TTC549 (cell line): ENCODE measurements at regions not wholly inside any gene's neighbourhood (a gene's known extent, or its start where the extent isn't known, plus 50 kb on each side); places are given as distances from the start of the nearest gene placed in this dataset.
"Not testable (repeated sequence)": the region's sequence is repeated elsewhere in the genome, so short reads cannot be mapped to it uniquely, and the experiment has no call there.

Source experiments
- FAIRE-seq: peaks from 2 replicates; lab custom pipeline; 2012; peaks lifted over from hg19 to GRCh38; lab: Jason Lieb, UNC

DNA sequence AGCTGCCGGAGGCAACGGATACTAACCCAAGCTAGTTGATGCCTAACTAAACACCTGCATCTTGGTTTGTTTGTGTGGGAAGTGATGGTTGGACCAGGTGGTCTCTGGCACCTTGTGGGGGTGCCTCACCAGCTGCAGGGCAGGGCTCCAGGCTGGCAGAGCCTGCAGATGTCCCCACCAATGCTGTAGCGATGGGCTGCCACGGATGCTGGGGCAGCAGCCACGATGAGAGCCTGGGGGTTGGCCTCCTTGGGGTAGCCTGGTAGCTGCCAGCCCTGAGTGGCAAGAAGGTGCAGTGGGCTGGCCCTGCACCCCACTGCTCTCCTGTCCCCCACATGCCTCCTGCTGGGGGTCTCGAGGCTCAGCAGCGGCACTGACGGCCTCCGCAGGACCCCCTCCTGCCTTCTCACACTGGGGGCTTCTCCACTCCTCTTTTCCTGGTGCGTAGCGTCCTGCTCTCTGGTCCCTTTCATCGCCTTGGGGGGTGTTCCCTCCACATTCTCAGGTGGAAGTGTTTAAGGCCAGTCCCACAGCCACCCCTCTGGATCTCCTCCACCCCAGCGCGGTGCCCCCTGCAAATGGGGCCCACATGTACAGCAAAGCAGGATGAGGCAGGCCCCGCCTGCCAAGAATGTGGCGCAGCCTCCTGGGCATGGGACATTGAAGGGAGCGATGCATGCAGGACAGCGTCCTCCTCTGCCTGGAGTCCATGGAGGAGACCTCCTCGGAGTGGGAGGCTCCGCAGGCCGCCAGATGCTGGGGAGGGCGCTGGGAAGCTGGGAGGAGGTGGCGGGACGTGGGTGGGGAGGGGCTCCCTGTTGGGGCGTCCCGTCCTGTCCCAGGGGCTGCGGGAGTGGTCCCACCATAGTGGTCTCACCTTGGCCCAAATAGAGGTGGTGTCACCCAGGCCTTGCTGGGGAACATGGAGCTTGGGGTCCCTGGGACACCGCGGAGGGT is 173.1 kb downstream of the ASB1 start:
- FAIRE-seq, result no peak

- no peak for FAIRE-seq
Measured at GRCh38 chr2:238600506-238601432, 174.0 kb downstream of the ASB1 start.

DNA sequence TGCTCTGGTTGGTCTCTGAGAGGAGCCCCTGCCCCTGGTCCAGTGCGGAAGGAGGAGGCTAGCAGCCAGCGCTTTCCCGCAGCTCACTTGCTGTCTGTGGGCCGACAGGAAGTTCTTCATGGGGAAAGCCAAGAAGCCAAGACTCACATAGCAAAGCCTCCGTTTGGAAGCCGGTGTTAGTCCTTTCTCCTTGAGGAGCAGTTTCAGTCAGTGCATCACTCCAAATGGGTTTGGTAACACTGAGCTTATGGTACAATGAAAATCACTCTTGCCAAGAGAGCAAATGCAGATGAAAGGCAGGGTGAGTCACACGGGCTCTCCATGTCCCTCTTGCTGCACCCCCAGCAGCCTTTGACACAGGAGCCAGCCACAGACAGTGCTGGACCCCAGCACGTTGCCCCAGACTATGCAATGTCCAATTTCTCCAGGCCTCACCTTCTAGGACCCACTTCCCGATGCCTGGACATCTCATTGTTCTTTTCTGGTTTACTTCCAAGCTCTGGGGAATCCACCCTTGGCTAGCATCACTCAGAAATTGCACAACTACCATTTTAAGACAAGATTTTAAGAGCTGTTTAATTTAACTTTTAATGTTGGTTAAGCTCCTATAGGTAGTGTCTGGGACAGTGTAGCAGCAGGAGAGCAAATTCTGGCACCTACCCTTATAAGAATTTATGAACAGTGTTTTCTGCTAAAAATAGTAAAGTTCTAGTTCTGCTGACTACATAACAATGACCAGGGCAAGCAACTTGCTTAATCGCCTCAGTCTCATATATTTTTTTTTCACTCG is 174.9 kb downstream of the ASB1 start:
- no peak for FAIRE-seq

DNA sequence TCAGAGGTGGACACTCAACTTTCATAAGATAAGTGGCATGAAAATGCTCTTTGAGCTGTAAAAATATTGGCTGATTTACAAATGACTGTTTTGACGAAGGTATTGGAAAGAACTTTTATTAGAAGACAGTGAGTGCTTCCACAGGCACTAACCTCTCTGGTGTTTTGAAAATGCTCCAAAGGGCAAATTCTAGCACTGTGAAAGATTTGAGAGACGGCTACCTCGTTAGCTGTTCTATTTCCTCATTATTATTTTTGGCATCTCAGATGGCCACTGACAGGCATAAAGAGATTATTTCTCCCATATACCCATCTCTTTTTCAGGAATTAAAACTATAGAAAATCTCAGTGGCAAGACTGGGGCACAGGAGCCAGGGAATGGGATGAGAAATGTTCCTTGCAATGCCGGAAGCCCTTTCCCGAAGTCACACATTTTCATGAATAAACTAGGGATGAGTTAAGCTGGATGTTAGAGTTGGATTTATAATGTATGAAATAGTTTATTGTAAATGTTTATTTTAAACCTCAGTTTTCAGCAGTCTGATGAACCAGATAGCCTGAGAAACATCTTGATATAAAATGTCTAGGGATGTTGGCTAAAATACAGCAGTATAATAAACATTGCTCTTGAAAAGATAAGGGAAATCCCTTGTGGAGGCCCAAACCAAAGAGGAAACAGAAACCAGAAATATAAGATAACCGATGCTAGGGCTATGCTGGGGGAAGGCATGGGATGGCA is 175.7 kb downstream of the ASB1 start:
- FAIRE-seq, result no peak

GRCh38 chr2:238603596-238603995 is 176.9 kb downstream of the ASB1 start:
- no peak for FAIRE-seq

DNA sequence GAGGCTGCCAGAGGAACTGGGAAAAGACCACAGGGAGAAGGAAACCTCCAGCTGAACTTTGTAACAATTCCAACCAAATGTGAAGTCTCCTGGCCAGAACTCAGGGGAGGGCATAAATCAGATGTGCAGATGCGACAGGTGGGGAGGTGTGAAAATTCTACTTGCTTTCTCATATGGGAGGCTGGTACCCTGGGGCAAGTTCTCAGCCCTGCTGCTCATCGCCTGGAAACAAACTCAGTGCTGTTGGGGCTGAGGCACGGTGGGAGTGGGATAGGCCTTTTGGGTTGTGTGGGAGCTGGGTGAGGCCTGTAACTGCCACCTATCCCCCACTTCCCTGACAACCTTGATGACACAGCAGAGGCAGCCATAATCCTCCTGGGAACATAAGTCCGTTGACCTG is 179.6 kb downstream of the ASB1 start:
- FAIRE-seq, result no peak

DNA sequence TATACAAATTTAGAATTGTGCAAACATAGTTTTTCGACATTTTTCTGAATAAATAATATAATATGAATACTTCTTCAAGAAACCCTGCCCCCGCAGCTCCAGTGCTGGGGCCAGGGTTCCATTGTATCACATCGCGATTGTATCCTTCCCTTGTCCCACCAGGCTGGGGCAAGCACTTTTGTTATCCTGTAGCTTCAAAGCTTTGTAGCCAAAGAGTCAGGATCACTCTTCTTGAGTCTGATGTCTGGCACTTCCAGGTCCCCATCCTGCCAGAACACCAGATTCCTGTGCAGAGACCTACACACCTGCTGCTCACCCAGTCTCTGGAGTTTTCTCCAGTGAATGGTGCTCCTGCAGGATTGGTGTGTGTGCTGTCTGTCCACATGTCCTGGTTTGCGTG is 186.9 kb downstream of the ASB1 start:
- no peak for FAIRE-seq

- no peak for FAIRE-seq
Measured at GRCh38 chr2:238614376-238614775, 187.6 kb downstream of the ASB1 start.

GRCh38 chr2:238615187-238615586 is 188.5 kb downstream of the ASB1 start:
- FAIRE-seq, result no peak

DNA sequence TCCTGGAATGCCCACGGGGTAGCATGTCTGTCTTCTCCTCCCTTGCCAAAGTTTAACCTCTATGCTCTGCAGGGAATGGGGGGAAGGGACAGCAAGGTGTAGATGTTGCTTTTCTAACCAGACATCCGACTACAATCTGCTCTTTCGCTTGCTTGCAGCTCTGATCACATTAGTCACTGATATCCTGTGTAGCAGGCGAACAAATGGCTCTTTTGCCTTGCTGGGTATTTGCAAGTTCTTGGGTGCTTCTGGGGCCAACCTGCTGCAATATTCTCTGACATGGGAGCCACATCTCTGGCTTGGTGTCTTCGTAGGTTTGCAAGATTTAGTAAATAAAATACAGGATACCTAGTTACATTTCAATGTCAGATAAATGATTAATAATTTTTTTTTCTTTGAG is 190.0 kb downstream of the ASB1 start:
- FAIRE-seq, result no peak

DNA sequence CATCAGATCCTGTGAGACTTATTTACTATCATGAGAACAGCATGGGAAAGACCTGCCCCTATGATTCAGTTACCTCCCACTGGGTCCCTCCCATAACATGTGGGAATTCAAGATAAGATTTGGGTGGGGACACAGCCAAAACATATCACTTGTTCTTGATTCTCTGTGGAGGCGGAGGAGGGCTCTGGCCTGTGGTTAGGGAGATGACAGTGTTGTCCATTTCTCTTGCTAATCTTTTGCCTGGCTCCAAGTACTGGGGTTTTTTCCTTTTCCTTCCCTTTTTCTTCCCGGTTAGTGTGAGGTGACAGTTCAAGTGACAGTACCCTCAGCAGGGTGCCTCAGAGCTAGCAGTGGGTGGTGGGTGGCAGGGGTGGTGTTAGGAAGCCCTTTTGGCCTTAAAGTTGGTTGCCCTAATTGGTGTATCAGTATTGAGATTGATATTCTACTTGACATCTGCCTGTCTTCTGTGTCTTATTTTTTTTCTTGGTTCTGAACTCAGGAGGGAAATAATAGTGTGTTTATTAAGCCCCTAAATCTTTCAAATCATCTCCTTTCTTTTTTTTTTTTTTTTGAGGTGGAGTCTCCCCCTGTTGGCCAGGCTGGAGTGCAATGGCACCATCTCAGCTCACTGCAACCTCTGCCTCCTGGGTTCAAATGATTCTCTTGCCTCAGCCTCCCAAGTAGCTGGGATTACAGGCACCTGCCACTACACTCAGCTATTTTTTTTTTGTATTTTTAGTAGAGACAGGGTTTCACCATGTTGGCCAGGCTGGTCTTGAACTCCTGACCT is 192.0 kb downstream of the ASB1 start:
- not testable (repeated sequence) for FAIRE-seq

GRCh38 chr2:238627899-238628298 is 201.2 kb downstream of the ASB1 start:
- no peak for FAIRE-seq

DNA sequence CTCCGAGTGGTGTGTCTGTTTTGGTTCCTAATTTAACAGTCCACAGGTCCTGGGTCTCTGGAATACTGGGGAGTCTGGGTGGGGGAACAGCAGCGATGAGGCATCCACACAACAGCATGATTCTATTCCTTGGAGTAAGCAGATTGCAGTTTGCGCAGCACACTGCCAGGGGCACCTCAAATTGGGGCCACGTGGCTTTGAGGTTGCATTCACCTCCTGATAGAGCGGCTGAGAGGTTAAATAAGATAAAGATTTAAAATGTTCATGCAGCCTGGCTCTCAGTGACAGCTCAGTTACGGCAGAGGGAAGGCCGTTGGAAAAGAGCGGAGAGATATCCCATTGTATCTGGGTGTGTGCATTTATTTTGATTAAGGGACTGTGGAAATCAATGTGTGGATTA is 202.3 kb downstream of the ASB1 start:
- FAIRE-seq, result no peak

GRCh38 chr2:238631491-238632180 is 204.9 kb downstream of the ASB1 start:
- no peak for FAIRE-seq

DNA sequence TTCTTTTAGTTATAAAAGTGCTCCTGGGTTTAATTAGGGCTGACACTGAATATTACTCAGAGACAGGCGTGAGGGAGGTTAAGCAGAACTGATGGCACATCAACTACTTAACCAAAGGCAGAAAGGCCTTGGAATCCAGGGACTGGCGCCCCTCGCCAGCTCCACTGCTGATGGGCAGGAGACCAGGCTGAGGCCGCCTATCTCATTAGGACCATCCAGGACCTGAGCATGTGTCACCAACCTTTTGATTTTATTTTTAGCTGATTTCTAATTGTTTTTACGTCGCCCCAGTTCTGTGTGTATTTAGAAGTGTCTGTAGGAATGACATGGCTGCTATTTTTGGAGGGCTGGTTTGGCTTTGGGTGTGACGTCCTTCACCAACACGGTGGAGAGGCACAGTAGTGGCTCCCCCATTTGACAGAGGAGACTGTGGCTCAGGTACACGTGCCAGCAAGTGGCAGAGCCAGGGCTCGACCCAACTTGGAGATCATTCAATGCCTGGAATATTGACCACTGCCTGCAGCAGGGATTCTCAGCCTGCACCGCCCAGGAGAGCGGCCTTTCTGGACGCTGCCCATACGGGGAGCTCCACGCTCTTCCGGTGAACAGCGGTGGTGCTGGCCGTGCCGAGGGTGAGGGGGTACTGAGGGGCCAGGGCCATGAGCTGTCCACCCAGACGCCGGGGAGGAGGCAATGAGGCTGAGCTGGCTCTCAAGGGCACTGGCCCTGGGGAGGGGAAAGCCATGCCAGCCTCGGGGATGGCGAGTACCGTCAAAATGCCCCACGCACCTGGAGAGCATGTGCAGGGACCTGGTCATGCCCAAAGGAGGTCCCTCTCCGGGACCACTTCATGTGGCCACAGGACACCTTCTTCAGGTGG is 205.7 kb downstream of the ASB1 start:
- FAIRE-seq, result no peak

DNA sequence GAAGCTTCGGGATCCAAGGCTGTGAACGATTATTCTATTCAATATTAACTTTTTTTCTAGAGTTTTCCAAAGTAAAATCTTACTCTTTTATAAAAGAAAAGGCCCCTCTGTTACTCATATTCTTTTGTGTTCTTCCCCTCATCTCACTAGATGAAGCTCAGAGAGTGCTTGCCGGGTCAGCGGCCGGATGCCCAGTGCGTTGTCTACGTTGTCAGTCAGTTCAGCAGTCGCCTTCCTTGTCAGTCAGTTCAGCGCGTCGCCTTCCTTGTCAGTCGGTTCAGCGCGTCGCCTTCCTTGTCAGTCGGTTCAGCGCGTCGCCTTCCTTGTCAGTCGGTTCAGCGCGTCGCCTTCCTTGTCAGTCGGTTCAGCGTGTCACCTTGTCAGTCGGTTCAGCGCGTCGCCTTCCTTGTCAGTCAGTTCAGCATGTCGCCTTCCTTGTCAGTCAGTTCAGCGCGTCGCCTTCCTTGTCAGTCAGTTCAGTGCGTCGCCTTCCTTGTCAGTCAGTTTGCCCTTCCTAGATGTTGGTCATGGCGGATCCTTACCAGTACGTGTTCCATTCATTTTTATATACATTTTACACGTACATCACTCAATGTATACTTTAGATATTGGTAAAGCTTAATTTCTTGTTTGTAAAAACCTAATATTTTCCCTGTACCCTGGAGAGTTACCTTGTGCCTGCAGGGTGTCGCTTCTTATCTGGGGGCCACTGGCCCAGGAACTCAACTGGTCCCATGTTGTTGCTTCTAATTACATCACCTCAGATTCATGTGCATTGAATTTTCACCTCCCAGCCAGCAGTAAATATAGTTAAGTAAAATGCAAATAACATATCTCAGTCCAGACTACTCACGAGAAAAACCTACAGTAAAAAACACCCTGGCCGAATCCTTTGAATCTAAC is 206.9 kb downstream of the ASB1 start:
- no peak for FAIRE-seq

DNA sequence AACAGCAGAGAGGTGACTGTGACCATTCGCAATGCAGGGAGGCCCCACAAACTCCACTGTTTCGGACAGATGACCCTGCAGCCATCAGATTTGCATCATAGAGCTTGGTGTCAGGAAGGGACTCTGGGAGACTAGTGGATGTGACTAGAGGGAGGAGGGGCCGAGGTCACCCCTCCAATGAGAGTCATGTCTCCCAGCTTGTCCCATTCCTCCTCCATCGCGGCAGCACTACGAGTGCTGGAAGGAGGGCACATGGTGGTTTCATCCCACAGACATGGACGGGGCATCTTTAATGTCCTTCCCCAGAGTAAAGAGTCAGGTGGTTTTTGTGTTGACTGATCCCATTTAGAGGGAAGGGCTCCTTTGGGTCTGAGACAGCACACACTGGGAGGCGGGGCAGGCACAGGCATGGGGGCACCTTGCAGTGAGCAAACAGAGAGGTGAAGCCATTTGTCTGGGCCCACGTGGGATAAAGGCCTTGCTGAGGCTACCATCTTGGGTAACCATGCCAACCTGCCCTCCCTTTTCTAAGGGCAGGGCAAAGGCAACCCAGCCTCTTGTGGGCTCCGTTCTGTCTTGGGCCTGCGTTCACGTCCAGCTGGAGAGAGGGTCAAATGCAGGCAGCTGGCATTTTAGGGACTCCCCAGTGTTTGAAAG is 208.1 kb downstream of the ASB1 start:
- no peak for FAIRE-seq
